SK-N-DZ (cell line): ENCODE measurements at regions not wholly inside any gene's neighbourhood (a gene's known extent, or its start where the extent isn't known, plus 50 kb on each side); places are given as distances from the start of the nearest gene placed in this dataset.
A peak's percentile ranks its signal among the peaks of the same experiment; 100 is the strongest.
"Not testable (repeated sequence)": the region's sequence is repeated elsewhere in the genome, so short reads cannot be mapped to it uniquely, and the experiment has no call there.

Experiments used
- DNase-seq: peaks from one replicate; pipeline ENCODE4 v3.0.0-alpha.2; 2015; ENCODE audit warnings: low spot score

DNA sequence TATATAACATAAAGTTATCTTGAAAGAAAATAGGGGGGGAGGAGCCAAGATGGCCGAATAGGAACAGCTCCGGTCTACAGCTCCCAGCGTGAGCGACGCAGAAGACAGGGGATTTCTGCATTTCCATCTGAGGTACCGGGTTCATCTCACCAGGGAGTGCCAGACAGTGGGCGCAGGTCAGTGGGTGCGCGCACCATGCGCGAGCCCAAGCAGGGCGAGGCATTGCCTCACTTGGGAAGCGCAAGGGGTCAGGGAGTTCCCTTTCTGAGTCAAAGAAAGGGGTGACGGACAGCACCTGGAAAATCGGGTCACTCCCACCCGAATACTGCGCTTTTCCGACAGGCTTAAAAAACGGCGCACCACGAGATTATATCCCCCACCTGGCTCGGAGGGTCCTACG is 1704.4 kb upstream of the SPRY2 start:
- not testable (repeated sequence) for DNase-seq

DNA sequence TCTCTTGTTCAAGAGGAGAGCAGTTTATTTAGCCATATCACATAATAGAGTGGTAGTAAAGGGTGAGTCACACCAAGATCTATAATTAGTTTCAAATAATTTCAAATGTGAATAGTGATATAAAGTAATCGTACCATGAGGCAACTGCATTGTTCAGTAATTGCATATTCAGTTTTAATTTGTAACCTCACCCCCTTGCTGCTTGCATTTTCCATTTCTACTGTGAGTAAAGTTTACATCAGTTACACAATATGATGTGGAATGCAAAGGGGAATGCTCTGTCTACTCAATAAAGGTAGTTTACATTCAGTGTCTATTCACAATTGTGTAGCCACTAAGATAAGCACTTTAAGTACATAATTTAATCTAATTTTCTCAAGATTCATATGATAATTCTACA is 1695.7 kb upstream of the SPRY2 start:
- no peak for DNase-seq

DNA sequence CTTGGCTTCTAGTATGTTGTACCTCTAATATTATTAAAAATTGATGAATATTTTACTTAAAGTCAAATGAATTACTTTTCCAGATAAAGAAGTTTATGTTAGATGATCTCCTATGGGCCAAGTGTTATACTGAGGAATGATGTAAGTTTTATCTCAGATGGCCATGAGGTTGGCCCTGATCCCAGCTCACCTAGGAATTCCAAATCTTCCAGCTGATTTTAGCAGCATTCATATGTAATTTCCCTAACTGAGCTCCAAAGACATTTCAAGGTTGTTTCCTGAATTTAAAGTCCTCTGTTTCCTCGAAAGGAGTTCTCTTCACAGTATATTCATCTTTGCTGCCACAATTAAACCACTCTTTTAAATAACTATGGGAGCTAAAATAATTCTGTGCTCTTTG is 1670.4 kb upstream of the SPRY2 start:
- no peak for DNase-seq

DNA sequence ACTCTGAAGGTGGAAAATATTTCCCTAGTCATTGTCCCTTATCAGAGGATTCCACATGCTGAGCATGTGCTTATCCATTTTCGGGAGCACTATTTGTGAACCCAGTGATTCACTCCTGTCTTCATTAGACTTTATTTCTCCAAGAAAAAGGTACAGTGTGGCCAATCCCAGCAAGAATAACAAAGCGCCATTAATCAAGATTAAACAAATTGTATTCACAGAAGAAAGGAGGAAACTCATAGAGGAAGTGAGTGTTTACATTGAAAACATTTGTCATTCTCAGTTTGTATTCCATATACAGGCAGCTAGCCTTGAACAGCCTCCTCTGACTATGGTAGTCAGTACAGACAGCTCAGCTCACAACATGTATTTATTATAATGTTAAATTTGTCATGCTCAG is 1669.9 kb upstream of the SPRY2 start:
- DNase-seq: no peak

DNA sequence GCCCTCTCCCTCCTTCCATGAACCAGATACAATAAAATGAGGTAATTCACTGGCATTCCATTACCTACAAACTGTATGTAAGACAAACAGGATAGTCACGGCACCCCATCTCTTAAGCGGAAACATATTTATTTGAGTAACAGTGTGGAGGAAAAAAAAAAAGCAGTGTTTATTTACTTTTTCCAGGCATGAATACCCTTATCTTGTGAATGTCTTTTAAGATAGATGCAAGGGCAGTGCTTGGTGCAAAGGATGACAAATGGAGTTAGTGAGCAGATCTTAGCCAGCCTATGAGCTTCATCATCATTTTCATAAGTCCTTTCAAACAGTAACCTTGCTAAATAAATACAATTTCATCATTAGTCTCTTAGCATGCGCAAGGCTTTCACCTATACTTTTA is 1661.8 kb upstream of the SPRY2 start:
- no peak for DNase-seq

DNA sequence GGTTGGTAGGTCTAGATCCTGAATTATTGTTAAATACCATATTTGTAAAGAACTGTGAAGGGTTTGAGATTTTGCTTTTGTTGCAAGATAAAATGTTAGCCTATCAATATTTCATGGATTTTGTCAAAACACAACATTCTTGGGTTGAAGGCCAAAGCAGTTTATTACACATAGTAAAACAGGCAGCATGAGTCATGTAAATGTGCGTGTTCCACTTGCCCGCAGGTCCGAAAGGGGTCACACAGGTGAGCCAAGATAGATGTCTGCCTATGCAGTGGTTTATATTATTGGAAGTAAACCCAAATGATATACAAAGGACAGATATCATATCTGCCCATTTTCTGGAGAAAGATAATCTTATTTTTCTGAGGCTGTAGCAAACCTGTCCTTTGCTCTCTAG is 1654.4 kb upstream of the SPRY2 start:
- DNase-seq: no peak

DNA sequence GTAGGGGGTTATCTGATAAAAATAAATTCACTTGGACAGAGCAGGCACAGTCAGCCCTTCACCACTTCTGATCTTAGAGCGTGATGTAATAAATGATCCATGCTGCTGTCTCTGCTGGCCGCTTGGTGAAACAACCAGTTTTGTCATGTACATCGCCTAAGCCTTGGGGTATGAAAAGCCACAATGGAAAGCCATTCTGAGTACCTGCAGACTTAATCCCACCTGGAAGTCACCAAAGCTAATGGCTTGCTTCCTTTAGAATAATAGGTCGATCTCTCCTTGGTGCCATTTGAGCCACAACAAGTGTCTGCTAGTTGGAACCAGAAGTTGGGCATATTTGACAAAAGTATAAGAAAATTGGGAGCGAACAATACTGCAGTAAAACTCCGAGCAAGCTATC is 1649.7 kb upstream of the SPRY2 start:
- DNase-seq: peak; percentile 2

DNA sequence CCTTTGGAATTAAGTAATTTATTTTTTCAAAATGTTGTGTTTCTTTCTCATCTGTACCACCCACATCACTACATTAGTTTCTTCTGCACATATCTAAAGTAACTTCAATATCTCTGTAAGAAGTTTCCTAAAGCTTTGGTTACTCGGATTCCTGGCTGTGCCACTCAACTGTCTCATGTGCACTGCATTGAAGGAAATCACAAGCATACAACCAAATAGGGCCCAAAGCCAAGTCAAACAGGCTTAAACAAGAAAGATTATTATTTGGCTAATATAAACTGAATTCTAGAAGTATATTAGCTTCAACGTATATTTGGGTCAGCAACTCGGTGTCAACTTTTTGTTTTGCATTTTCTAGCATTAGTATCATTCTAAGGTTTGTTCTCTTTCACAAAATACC is 1647.6 kb upstream of the SPRY2 start:
- no peak for DNase-seq

DNA sequence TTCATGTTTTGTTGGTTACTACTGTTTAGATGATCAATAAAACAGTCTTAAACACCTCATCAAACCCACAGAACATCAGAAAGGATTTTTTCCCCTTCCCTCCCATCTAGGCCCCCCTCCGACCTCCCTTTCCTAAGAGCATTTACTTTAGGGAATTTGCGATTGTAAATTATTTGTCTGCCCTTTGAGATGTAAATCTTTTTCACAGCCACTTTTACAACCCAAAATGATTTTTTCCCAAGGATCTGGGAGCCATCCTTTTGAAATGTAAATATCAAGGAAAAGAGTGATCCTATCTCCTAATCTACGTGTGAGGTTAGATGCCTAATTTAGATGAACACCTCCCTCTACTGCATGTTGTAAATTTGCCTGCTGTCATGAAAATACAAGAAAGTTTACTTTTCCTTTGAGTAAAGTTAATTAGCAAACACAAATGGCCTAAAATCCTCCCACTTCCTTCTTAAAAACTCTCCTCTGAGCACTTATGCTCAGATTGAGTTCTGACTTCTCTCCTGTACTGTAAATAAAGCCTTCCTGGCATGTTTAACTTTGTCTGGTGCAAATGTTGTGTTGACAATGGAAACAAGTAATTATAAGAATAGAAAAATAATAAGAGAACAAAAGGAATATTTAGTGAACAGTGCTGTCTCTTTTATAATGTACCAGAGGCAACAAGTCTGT is 1646.9 kb upstream of the SPRY2 start:
- no peak for DNase-seq

DNA sequence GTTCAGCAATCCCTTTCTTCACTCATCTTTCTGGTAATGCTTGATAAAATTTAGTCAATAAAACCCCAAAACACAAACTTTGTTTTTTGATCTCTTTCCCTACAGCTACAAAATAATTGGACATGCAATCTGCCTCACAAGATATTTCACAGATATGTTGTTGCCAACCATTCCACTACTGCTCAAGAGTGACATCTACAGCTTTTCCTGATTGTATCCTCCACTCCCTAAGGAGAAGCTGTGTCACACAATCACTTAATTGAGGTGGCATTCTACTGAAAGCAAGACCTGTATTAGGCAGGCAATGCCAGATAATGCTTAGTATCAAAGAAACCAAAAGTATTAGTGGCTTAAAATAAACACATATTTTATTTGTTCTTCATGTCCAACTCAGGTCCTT is 1646.2 kb upstream of the SPRY2 start:
- DNase-seq: no peak

DNA sequence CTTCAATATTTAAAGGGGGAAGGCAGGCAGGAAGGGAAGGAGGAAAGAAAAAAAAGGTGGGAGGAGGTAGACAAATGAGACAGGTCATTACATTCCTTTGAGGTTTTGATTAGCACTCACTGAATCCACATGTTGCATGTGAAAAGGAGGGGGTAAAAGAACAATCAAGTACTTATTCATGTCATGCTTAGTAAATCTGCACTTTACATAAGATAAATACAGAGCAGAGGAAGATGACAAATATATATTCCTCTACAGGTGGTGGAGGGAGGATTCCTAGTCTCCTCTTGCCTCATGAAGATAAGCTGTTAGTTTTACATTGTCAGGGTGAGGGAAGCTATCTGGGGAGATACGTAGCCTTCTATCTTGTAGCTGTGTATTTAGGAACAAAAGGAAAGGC is 1645.4 kb upstream of the SPRY2 start:
- DNase-seq: no peak

DNA sequence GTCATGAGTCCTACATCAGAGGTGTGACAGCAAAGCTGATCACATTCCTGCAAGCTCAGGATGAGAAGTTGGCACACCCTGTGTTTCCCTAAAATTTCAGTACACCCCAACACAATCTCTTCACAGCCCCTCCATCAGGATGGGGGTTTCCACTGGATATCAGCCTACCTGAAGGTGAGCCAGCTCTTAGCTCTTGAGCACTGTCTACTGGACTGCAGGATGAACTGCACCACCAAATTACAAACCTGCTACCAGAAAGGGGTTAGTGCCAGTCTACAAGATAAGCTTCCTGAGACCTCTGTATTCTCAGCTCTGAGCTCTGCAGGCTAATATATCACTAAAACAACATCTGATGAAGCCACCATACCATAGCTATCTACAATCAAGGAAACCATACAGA is 1616.2 kb upstream of the SPRY2 start:
- DNase-seq: no peak

DNA sequence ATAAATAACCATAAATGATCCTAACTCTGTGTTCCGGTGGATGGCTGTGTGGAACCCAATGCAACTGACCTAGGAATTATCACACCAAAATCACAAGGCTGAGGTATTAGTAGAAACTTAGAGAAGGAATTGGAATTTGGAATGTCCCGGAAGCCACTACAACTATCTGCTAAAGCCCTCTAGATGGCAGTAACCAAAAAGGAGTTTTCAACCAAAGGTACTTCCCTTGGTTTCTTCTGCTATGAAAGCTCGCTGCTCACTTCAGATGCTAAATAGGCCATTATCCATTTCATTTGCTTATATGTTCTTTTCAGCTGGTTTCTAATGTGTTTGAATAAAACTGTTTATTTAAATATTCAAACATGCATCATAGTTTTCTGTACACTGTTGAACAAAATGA is 1589.1 kb upstream of the SPRY2 start:
- DNase-seq: peak; percentile 39

DNA sequence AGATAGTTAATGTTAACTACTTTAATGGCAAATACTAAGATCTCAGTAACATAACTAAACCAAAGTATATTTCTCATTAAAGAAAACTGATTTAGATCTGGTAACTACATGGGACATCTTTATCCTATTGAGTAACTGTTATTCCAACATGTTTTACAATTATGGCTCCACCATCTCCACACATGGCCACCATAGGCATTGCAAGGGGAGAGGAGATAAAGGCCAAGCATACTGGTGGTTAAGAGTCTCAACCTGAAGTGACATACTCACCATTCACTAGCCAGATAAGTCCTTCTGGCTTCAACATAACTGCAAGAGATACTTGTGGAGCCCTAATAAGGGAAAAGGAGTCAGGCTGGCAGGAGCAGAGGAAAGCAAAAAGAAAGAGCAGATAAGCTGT is 1586.4 kb upstream of the SPRY2 start:
- no peak for DNase-seq

DNA sequence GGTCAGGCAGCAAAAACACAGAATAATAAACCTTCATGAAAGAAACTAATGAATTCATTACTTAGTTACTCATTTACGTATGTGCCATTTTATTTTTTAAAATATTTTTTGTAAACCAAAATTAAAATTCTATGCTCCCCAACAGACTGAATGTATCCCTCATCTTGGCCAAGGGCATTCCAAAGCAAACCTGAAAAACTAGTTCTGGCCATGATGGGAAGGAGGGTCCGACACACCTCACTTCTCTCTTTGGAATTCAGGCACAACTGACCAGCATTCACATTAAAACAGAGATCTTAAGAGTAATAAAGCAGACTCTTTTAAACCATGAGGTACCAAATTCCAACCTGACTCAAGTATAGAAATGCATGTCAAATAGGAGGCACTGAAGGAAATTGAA is 1576.9 kb upstream of the SPRY2 start:
- no peak for DNase-seq

DNA sequence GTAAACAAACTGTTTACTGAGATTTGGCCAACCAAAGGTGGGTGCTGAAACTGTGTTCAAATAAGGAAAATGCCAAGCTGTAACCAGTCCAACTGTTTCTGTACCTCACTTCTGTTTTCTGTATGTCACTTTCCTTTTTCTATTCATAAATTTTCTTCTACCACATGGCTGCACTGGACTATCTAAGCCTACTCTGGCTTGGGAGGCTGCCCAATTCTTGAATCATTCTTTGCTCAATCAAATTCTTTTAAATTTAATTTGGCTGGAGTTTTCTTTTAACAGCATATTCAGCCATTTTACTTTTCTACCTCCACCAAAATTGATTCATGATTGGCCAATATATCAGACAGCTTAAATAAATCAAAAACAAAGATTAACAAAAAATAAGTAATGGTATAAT is 1575.5 kb upstream of the SPRY2 start:
- no peak for DNase-seq

DNA sequence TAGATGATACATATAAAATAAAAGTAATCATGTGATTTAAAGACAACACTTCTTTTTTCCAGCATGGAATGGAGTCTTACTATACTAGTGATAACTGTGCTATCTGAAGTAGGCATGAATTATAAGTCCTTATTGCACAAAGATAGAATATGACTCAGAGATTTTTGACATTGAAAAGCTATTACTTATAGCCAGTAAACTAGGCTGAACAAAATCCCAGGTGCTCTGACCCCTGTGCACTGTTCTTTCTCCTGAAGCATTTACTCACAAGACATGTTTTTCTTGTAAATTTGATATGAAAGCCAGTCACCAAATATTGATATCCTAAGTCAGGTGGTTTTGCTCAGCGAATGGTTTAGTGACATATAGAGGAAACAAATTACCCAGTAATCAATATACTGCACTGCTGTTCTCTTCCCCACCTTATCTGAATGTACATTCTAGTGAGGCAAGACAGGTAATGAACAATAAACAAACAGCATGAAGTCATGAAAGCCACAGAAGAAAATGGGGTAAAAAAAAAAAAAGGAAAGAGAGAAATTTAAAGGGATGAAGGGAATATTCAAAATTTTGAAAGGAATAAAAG is 1567.0 kb upstream of the SPRY2 start:
- DNase-seq: no peak

DNA sequence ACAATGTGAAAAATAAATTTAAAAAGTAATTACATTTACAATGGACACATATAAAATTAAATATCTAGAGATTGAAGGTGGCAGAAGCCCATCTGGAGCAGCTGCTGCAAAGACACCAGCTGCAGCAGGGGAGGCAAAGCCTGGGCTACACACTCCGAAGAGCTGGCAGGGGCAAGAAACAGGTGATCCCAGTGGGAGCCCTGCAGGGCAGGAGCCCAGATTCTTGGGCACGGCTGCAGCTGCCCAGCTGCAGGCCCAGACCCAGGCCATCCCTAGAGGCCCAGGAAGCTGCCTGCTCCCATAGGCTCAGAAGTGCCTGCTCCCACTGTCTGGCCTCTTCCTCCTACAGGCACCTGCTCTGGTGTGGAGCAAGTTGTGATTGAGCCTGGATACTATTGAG is 1547.9 kb upstream of the SPRY2 start:
- no peak for DNase-seq

DNA sequence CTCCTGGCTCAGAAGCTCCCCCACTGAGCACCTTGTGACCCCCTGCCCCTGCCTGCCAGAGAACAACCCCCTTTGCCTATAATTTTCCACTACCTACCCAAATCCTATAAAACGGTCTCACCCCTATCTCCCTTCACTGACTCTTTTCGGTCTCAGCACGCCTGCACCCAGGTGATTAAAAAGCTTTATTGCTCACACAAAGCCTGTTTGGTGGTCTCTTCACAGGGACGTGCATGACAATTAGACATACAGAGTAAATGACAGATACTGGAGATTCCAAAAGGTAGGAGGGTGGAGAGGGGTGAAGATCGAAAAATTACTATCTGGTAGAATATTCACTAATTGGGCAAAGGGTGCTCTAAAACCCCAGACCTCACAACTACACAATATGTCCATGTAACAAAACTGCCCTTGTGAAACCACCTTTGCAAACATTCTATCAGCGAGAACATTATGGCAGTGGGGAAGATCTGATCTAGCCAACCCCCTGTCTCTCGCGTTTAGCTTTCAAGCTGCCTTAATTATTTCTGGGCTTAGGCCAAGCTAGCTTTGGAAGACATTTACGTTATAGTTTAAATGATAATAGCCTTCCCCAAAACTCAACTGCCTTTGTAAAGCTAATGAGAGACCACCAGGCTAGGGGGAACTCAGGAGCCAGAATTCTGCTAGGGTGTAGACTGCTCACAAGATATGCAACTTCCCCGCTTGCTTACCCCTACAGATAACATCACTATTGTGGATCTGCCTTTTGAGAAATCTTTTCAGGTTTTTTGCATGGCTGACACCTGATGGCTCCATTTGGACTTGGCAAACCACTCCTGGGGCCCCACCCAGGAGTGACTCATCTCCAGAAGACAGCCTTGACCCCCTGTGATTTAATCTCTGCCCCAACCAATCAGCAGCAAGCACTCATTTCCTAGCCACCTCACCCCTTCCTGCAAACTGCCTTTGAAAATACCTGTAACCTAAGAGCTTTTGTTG is 1534.0 kb upstream of the SPRY2 start:
- DNase-seq: no peak

DNA sequence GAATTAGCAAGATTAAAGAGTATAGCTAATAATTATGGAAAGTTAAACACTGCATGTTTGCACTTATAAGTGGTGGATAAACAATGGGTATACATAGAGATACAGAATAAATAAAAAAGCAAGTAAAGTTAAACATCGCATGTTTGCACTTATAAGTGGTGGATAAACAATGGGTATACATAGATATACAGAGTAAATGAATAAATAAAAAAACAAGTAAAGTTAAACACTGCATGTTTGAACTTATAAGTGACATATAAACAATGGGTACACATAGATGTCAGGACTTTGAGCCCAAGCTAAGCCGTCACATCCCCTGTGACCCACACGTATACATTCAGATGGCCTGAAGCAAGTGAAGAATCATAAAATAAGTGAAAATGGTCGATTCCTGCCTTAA is 1533.3 kb upstream of the SPRY2 start:
- no peak for DNase-seq

DNA sequence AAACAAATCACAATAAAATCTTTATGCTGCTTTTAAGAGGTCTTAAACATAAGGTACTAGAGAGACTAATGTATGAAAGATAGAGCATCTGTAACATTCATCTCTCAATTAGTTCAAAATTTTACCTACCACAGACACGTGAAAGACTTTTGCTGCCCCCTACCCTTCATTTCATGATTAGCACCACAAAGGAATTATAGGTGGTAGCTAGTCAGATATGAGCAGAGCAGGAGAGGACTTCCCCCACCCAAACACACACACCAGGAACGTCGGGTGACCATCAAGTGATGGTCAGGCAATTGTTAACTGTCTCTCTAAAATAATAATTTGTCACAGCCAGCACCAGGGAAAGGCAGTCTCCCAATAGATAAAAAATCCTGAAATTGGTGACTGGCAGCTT is 1531.7 kb upstream of the SPRY2 start:
- peak; percentile 10 for DNase-seq

DNA sequence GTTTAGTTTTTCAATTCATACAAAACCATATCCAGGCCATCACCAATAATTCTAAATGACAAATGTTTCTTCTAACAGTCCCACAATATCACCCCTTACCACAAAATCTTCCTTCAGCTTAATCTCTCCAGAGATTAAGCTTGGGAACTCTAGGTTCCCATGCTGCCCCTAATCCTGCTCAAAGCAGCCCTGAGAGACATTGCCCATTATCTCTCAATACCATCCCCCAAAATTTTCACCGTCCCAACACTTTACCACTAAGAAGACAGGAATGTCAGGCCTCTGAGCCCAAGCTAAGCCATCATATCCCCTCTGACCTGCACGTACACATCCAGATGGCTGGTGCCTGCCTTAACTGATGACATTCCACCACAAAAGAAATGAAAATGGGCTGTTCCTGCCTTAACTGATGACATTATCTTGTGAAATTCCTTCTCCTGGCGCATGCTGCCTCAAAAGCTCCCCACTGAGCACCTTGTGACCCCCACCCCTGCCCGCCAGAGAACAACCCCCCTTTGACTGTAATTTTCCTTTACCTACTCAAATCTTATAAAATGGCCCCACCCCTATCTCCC is 1530.9 kb upstream of the SPRY2 start:
- DNase-seq: not testable (repeated sequence)
